Vagina (tissue), 2 donors: ENCODE measurements at regions not wholly inside any gene's neighbourhood (a gene's known extent, or its start where the extent isn't known, plus 50 kb on each side); places are given as distances from the start of the nearest gene placed in this dataset.

Experiments used
- CTCF ChIP-seq, 3 experiments: fragments of 450-650 bp in 2 of 3; fragments of 200-600 bp in 1 of 3; sonication (generic) in 1 of 3; IDR thresholded peaks; one replicate each; pipeline ENCODE4 v1.5.1; 2017 to 2019; ENCODE audit warnings: antibody characterized with exemption in 3 of 3, mild to moderate bottlenecking in 2 of 3, moderate library complexity in 2 of 3
- POLR2A ChIP-seq, 2 donors: fragments of 450-650 bp; IDR thresholded peaks; one replicate each; pipeline ENCODE4 v1.6.1; 2017; ENCODE audit warnings: antibody characterized with exemption in 2 of 2, mild to moderate bottlenecking in 2 of 2, moderate library complexity in 2 of 2
- POLR2AphosphoS5 ChIP-seq, 2 donors: sonication (generic); formaldehyde crosslinking; IDR thresholded peaks; one replicate each; pipeline ENCODE4 v1.9.0; 2017; ENCODE audit warnings: antibody characterized with exemption in 2 of 2, mild to moderate bottlenecking in 2 of 2, low read depth in 1 of 2; ENCODE audit not compliant: insufficient read depth in 1 of 2

DNA sequence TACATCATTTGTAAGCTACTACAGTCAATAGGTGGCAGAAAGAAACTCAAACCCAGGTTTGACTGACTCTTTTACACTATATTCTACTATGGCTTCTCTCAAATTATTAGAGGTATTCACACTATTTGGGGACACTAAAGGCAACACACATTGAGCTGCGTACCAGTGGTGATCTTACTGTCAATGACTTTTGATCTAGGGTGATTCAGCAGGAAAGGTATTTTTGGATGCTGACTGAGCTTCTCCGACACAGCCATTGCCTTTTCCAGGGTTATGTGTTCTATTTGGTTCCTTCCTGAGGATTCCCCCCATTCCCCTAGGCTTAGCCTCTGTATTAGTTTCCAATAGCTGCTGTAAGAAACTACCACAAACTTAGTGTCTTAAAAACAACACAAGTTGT, 73.2 kb upstream of the JAK1 start:
- TF ChIP-seq CTCF (IDR thresholded peaks at IDR 0.05): no peak
- no peak for TF ChIP-seq POLR2A (IDR thresholded peaks at IDR 0.05)
- no peak for TF ChIP-seq POLR2AphosphoS5 (IDR thresholded peaks at IDR 0.05; ENCODE audit: insufficient read depth in 1 of 2, low read depth in 1 of 2)
